ENCODE measurements at regions not wholly inside any gene's neighbourhood (a gene's known extent, or its start where the extent isn't known, plus 50 kb on each side); places are given as distances from the start of the nearest gene placed in this dataset.

- no peak for TF ChIP-seq CTCF (IDR thresholded peaks at IDR 0.05; ENCODE audit: insufficient read depth, low read length)
- no peak for TF ChIP-seq POLR2AphosphoS5 (IDR thresholded peaks at IDR 0.05; ENCODE audit: low read depth)
These were observed 123.4 kb downstream of the HLX start for GRCh38 chr1:221002601-221003000.
